Activated T-cell treated with anti-CD3 and anti-CD28 coated beads for 4 hours (primary cell): ENCODE measurements at regions not wholly inside any gene's neighbourhood (a gene's known extent, or its start where the extent isn't known, plus 50 kb on each side); places are given as distances from the start of the nearest gene placed in this dataset.
"Not testable (repeated sequence)": the region's sequence is repeated elsewhere in the genome, so short reads cannot be mapped to it uniquely, and the experiment has no call there.

ENCODE experiments used
- DNase-seq: peaks from one replicate; pipeline ENCODE4 v3.0.0-alpha.2; 2020

- no peak for DNase-seq
These were observed 162.0 kb upstream of the MAGI2 start for GRCh38 chr7:79615466-79615865.

DNA sequence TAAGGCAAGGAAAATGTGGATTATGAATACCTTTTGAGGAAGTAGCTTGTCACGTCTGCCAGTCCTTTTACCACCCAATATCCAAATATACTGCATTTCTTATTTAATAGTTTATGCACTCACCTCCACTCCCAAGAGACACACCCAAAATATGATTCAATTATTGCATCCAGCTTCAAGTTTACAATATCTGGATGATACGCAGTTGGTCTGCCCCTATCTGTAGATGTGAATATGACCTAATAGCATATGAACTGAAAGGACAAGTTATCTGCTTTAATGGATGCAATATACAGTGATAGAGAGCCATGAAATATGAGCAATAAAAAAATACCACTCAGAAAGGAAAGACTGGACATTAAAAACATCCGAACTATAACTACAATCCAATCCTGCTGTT, 159.4 kb upstream of the MAGI2 start:
- DNase-seq = no peak

DNA sequence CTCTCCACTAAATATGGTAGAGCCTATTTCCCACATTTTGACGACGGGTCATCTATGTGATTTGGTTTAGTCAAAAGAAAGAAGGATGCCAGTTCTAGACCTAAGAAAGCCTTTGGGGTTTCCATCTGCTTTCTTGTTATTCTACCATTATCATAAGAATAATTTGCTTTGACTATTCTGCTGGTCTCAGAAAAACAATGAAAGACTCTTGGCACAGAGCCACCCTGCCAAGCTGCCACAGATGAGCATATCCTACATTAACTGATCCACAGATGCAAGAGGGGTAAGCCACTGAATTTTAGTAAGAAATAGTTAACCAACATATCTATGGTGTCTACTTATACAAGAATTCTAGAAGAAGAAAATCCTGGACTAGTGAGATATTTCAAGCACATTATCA, 158.6 kb upstream of the MAGI2 start:
- no peak for DNase-seq

GRCh38 chr7:79610748-79611304, 157.4 kb upstream of the MAGI2 start:
- no peak for DNase-seq

DNA sequence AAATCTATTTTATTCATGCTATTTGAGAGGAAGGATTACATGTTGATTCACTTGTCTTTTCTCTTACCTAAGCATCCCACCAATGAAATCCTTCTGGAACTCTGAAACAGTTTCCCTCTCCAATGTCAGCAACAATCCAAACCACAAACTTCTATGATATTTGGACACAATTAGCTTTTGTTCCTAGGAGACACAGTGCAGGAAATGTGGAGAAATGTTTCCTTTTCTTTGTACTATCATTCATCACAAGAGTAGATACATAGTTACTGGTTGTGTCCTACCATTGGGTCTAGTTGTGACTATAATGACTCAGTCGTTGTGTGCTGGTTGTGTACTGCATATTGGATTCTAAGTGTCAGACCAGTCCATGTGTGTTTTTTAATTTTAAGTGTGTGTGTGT, 156.8 kb upstream of the MAGI2 start:
- DNase-seq = no peak

GRCh38 chr7:79608005-79608404, 154.5 kb upstream of the MAGI2 start:
- no peak for DNase-seq

DNA sequence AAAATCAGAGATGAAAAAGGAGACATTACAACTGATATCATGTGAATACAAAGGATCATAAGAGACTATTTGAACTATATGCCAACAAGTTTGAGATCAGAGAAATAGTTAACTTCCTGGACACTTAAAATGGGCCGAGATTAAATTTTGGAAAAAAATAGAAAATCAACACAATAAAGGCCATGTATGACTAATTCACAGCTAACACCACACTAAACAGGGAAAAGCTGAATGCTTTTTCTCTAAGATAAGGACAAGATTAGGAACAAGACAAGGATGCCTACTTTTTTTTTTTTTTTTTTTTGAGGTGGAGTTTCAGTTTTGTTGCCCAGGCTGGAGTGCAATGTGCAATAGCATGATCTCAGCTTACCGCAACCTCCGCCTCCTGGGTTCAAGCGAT, 151.4 kb upstream of the MAGI2 start:
- no peak for DNase-seq

DNA sequence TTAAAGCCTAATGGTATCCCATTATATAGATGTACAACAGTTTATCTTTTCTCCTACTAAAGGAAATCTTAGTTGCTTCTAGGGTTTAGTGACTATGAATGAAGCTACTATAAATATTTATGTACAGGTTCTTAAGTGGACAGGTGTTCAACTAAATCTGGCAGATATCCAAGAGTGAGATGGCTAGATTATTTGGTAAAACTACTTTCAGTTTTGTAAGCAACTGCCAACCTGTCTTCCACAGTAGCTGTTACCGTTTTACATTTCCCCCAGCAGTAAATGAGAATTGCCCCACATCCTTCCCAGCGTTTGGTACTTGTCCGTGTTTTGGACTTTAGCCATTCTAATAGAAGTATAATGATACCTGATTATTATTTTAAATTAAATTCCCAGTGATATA, 144.9 kb upstream of the MAGI2 start:
- no peak for DNase-seq

- not testable (repeated sequence) for DNase-seq
These were observed 141.2 kb upstream of the MAGI2 start for GRCh38 chr7:79594671-79595070.

DNA sequence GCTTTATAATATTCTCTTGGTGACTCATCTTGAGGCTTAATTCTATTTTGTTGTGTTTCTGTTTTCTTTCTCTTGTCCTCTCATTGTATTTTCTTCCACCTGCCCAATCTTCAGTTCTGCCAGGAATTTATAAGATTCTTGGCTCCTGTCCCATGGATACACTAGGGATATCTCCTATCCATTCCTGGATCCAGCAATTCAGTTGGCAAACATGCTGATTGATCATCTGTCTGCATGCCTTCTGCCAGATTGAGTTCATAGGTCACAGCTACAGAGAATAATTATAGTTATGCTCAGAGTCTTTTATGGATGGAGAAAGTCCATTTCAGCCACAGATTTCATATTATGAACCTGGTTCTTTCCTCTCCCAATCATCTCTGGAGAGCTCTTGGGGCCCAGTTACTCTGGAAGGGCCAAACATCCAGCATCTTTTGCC, 140.4 kb upstream of the MAGI2 start:
- DNase-seq = no peak

DNA sequence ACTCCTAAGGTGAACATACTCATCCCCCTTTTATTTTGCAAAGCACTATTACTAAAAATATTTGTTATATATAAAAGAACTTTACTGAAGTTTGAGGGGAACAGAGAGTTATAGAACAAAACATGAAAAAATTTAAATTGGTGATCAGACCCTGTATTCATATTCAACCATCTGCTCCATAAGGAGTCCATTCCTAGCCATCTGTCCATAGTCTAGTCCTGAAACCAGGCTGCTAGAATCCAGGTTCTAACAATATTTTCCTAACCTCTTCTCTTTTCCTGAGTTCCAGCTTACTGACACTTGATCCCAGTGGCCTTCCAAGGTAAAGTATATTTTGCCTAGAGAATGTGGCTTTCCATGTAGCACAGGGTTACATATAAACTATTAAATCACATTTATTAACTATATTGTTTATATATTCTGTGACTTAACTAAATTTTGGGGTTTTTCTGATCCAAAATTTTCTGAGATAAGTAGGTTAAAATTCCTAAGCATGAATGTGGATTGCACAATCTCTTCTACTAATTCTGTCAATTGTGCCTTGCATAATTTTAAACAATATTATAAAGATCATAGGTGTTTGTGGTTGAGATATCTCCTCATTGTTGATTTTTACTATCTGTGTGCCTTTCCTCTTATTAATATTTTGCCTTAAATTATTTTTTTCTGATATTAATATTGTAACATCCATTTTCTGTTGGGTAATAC, 137.6 kb upstream of the MAGI2 start:
- DNase-seq = no peak

- DNase-seq = no peak
These were observed 136.9 kb upstream of the MAGI2 start for GRCh38 chr7:79590391-79590790.

DNA sequence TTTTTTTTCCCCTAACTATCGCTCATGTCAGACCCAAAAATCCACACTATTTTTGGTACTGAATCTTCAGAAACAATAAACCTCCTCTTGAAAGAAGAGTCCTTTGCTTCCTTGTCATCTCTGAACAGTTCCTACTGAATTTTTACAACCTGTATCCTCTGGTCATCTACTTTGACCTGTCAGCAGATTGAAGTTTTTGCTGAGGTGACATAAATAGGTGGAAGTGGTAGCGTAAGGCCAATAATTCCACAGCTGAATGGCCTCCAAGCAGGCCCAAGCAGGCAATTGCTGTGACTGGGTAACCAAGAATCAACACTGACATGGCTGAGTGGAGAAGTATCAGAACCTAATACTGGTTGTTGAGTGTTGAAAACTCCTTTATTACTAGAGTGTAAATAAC, 117.4 kb upstream of the MAGI2 start:
- no peak for DNase-seq

DNA sequence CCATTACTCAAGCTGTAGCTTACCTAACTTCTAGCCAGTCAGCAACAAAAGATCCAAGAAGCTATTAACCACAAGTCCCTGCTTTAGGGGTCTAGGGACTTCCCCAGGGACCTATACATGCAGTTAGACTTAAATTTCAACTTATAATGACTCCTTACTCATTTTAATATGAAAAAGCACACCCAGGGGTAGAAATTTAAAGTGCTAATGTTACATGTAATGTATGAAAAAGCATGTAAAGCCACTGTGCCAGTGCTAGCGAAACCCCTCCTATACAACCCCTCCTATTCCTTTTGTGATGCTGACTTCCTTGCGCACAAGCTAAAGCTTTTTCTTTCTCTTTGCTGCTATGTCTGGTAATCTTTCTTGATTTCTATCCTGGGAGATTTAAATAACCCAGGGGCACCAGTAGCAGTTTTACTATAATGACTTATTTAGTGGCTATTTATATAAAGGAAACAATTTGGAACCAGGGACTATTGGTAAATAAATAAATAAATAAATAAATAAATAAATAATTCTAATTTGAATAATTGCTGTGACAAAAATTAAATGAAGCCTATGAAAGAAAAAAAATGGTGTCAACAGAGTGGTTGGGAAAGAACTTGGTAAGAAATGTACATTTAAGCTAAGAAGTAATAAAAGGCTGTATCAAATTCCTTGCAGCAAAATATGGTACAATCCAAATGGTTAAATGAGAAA, 110.5 kb upstream of the MAGI2 start:
- no peak for DNase-seq

GRCh38 chr7:79555571-79555970, 102.1 kb upstream of the MAGI2 start:
- no peak for DNase-seq

- no peak for DNase-seq
These were observed 100.5 kb upstream of the MAGI2 start for GRCh38 chr7:79553811-79554555.

GRCh38 chr7:79552463-79552862, 99.0 kb upstream of the MAGI2 start:
- DNase-seq = no peak

DNA sequence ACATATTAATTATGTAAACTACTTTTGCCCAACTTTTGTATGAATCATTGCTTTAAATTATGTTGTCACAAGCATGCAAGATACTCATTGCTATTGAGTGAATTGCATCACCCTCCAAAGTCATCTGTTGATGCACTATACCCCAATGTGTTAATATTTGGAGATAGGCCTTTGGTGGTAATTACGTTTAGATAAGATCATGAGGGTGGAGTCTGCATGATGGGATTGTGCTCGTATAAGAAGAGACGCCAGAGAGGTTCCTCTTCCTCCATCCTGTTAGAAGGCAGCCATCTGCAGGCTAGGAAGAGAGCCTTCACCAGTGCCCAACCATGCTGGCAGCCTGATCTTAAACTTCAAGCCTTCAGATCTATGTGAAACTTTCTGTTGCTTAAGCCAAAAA, 95.3 kb upstream of the MAGI2 start:
- DNase-seq = no peak

DNA sequence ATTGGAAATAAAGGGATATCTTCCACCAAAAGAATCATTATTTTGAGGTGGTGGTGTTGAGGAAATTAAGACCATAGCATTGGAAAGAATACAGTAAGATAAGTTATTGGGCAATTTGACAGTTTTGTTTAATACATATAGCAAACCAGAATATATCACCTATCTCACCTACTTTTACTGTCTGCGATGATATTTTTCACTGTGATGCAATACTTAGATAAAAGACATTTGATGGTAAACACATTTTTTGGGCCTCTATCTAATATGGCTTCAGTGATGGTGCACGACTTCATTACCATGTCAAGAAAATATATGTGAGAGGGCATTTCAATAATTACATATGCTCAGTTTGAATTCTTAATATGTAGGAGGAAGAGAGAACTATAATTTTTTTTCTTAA, 93.7 kb upstream of the MAGI2 start:
- DNase-seq = no peak

DNA sequence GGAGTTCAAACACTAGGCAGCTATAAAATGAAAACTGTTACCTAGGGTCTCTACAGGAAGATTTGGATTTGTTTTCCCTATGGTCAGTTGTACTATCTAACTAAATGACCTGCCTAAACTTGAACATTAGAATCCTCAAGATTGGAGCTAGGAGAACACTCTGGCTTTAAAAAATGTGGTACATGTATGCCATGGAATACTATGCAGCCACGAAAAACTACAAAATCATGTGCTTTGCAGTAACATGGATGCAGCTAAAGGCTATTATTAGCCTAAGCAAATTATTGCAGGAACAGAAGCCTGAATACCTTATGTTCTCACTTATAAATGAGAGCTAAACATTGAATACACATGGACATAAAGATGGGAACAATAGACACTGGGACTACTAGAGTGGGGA, 87.1 kb upstream of the MAGI2 start:
- no peak for DNase-seq

DNA sequence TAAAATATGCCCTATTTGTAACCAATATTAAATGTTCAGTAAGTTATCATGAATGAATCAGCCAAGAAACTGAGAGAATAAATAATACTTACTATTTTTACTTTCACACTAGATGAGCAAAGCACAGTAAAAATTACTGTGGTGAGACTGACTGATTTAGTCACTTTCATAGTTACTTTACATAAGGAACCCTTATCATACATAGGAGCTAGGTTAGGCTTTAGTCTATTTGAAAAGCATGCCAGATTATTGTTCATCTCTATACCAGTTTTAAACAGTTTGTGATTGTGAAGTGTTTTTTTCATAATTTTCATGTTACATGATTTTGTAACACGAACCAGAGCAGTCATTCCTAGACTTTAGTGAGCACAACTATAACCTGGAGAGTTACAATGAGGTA, 80.7 kb upstream of the MAGI2 start:
- DNase-seq = no peak

DNA sequence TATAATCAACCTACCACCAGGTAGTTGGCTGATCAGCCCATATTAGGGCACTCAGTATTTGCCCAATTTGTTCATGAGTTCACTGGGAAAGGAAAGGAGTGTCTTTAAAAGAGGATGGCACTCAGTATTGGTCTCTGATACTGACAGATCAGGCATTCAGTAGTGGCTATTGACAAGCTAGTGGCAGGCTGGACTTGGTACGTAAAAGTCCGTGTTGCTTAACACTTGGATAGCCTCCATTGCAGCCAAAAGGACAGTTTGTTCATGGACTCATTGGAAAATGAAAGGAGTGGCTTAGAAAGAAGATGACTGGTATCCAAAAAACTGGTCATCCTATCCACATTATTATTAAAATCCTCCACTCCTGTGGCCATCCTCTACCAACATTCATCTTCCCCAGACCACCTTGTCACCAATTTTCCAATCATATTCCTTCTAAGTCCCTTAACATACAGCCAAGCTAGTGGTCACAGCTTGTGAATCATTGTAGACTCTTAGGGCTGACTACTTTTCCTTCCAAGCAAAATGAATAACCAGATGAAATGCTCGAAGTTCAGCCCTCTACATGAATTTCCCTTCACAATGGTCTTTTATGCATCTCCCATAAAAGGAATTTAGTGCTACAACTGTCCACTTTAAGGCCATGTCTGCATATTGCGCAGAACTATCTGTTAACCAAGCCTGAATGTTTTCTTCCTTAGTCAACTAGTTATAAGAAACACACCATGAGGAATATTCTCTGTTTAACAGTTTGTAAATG, 78.6 kb upstream of the MAGI2 start:
- DNase-seq = no peak

DNA sequence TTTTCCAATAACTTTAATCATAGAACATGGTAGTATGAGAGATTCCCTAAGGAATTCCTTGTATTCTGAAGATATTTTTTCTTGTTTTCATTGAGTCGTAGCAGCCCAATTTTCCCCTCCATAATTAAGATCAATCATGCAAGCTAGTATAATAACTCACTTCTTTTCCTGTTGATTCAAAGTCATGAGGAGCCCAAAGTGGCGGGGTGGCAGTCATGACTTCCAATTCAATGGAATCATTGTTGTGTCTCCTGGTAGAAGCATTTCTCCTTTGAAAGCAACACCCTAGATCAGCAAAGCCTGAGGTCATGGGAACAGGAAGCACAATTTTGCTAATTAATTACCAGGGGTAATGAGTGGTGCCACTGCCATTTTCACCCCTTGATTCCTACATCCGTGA, 77.6 kb upstream of the MAGI2 start:
- no peak for DNase-seq
